Neural cell (in vitro differentiated cells): ENCODE measurements at regions not wholly inside any gene's neighbourhood (a gene's known extent, or its start where the extent isn't known, plus 50 kb on each side); places are given as distances from the start of the nearest gene placed in this dataset.

Experiments
- H2AFZ ChIP-seq: fragments of 200-600, 300-800 bp; sonication (generic), shearing (Covaris generic); 2 replicates; pipeline ENCODE4 v1.6.0; 2014; ENCODE audit warnings: low read depth, mild to moderate bottlenecking, antibody characterized with exemption, low read length, moderate library complexity
- H3F3A ChIP-seq: fragments of 200-600 bp; shearing (Covaris generic); 2 replicates; pipeline ENCODE4 v1.6.1; 2016; ENCODE audit warnings: mild to moderate bottlenecking, moderate library complexity, mixed read lengths, antibody characterized with exemption, low read length; ENCODE audit not compliant: insufficient read depth, poor library complexity, severe bottlenecking
- H3K27ac ChIP-seq: fragments of 200-600, 300-800 bp; sonication (generic), shearing (Covaris generic); 2 replicates; pipeline ENCODE4 v1.5.1; 2014; ENCODE audit warnings: mild to moderate bottlenecking, low read length, moderate library complexity
- H3K27me3 ChIP-seq: fragments of 300-800, 200-600 bp; sonication (generic), shearing (Covaris generic); 2 replicates; pipeline ENCODE4 v1.6.0; 2014; ENCODE audit warnings: mild to moderate bottlenecking, low read depth, low read length, moderate library complexity; ENCODE audit not compliant: insufficient read depth
- H3K36me3 ChIP-seq: fragments of 300-800, 200-600 bp; sonication (generic), shearing (Covaris generic); 2 replicates; pipeline ENCODE4 v1.5.1; 2014; ENCODE audit warnings: mild to moderate bottlenecking, antibody characterized with exemption, low read length, moderate library complexity; ENCODE audit not compliant: insufficient read depth
- H3K4me2 ChIP-seq: fragments of 300-800, 200-600 bp; sonication (generic), shearing (Covaris generic); 2 replicates; pipeline ENCODE4 v1.6.0; 2014; ENCODE audit warnings: mild to moderate bottlenecking, low read length
- H3K4me3 ChIP-seq: fragments of 300-800, 200-600 bp; sonication (generic), shearing (Covaris generic); 2 replicates; pipeline ENCODE4 v1.5.1; 2014; ENCODE audit warnings: mild to moderate bottlenecking, low read length, moderate library complexity
- H3K79me2 ChIP-seq: fragments of 200-600 bp; shearing (Covaris generic); replicated peaks from 2 replicates; pipeline ENCODE4 v1.6.0; 2014; ENCODE audit warnings: mild to moderate bottlenecking, low read length, moderate library complexity; ENCODE audit not compliant: insufficient read depth
- H3K9ac ChIP-seq: fragments of 300-800, 200-600 bp; sonication (generic), shearing (Covaris generic); 2 replicates; pipeline ENCODE4 v1.6.1; 2016; ENCODE audit warnings: mild to moderate bottlenecking, low read length, mixed read lengths
- H3K9me2 ChIP-seq: fragments of 200-600 bp; shearing (Covaris generic); 2 replicates; pipeline ENCODE4 v1.6.1; 2016; ENCODE audit warnings: mild to moderate bottlenecking, low read length, mixed read lengths; ENCODE audit not compliant: insufficient read depth
- H3K9me3 ChIP-seq: fragments of 200-600, 300-800 bp; sonication (generic), shearing (Covaris generic); 2 replicates; pipeline ENCODE4 v1.6.1; 2016; ENCODE audit warnings: mild to moderate bottlenecking, mixed run types, low read length, moderate library complexity, mixed read lengths
- H4K20me1 ChIP-seq: fragments of 200-600 bp; shearing (Covaris generic); 2 replicates; pipeline ENCODE4 v1.6.1; 2016; ENCODE audit warnings: mild to moderate bottlenecking, mixed run types; ENCODE audit not compliant: insufficient read depth
- CTCF ChIP-seq: fragments of 450-650 bp; IDR thresholded peaks from 2 replicates; pipeline ENCODE4 v1.5.1; 2014; ENCODE audit warnings: antibody characterized with exemption, mild to moderate bottlenecking, moderate library complexity; ENCODE audit not compliant: poor library complexity, severe bottlenecking
- EP300 ChIP-seq: fragments of 450-650 bp; conservative IDR thresholded peaks from 2 replicates; pipeline ENCODE4 v1.6.1; 2014; ENCODE audit warnings: antibody characterized with exemption, mild to moderate bottlenecking, moderate library complexity; ENCODE audit not compliant: poor library complexity, severe bottlenecking
- EZH2 ChIP-seq: fragments of 200-600, 300-800 bp; shearing (Covaris generic), sonication (generic); IDR thresholded peaks from 2 replicates; pipeline ENCODE4 v1.6.1; 2014; ENCODE audit warnings: antibody characterized with exemption, low read length, borderline replicate concordance, mild to moderate bottlenecking; ENCODE audit not compliant: insufficient read depth, poor library complexity, severe bottlenecking
- MXI1 ChIP-seq: fragments of 450-650 bp; conservative IDR thresholded peaks from 2 replicates; pipeline ENCODE4 v1.6.1; 2014; ENCODE audit warnings: antibody characterized with exemption, mild to moderate bottlenecking; ENCODE audit not compliant: poor library complexity, severe bottlenecking
- POLR2AphosphoS5 ChIP-seq: IDR thresholded peaks from 2 replicates; pipeline ENCODE4 v1.6.1; 2012
- RAD21 ChIP-seq: fragments of 450-650 bp; conservative IDR thresholded peaks from 2 replicates; pipeline ENCODE4 v1.6.1; 2014; ENCODE audit warnings: antibody characterized with exemption, mild to moderate bottlenecking, moderate library complexity
- REST ChIP-seq: IDR thresholded peaks from 2 replicates; pipeline ENCODE4 v1.6.1; 2012; ENCODE audit warnings: borderline replicate concordance
- SMC3 ChIP-seq: fragments of 450-650 bp; conservative IDR thresholded peaks from 2 replicates; pipeline ENCODE4 v1.6.1; 2014; ENCODE audit warnings: antibody characterized with exemption, mild to moderate bottlenecking, moderate library complexity; ENCODE audit not compliant: poor library complexity
- TAF1 ChIP-seq: IDR thresholded peaks from 2 replicates; pipeline ENCODE4 v1.6.1; 2012; ENCODE audit warnings: low read depth

GRCh38 chr3:197364410-197365071 is 66.1 kb upstream of the DLG1 start:
- Histone ChIP-seq H3K27ac (no peak overlapping the region), H3K36me3 (no peaks in the 10 kb centered on the region), H3F3A (no peaks in the 10 kb centered on the region), H3K9me2 (no peaks in the 10 kb centered on the region), H3K4me2 (no peak overlapping the region), H3K27me3 (no peaks in the 10 kb centered on the region), H2AFZ (no peak overlapping the region), H3K4me3 (no peak overlapping the region), H3K9me3 (no peaks in the 10 kb centered on the region), H3K79me2 (no peaks in the 10 kb centered on the region), H4K20me1 (no peaks in the 10 kb centered on the region), H3K9ac (no peak overlapping the region)
- TF ChIP-seq REST (no peak), TAF1 (no peak)

- H2AFZ ChIP-seq = no peak overlapping the region
- no peak for TF ChIP-seq REST
- TF ChIP-seq POLR2AphosphoS5 = no peak
- no peak for TF ChIP-seq SMC3
- TF ChIP-seq EP300 = no peak
- TF ChIP-seq EZH2 = no peak
- TF ChIP-seq TAF1 = no peak
- TF ChIP-seq MXI1 = no peak
- TF ChIP-seq CTCF = no peak
- TF ChIP-seq RAD21 = no peak
- no peak overlapping the region for H3K4me3 ChIP-seq
Measured at GRCh38 chr3:197363553-197364409, 65.4 kb upstream of the DLG1 start.

More at GRCh38 chr3:197363553-197364409, 65.4 kb upstream of the DLG1 start:
- H3K9me2 ChIP-seq = no peaks in the 10 kb centered on the region
- H4K20me1 ChIP-seq = no peaks in the 10 kb centered on the region
- no peak overlapping the region for H3K27ac ChIP-seq
- no peak overlapping the region for H3K9ac ChIP-seq
- no peaks in the 10 kb centered on the region for H3K9me3 ChIP-seq
- H3K36me3 ChIP-seq = no peaks in the 10 kb centered on the region
- no peak overlapping the region for H3K4me2 ChIP-seq
- H3F3A ChIP-seq = no peaks in the 10 kb centered on the region
- H3K79me2 ChIP-seq = no peaks in the 10 kb centered on the region
- H3K27me3 ChIP-seq = no peaks in the 10 kb centered on the region
